GM12865 (cell line): ENCODE measurements at regions not wholly inside any gene's neighbourhood (a gene's known extent, or its start where the extent isn't known, plus 50 kb on each side); places are given as distances from the start of the nearest gene placed in this dataset.

Experiments used
- DNase-seq: peaks from one replicate; pipeline ENCODE4 v3.0.0; 2010; ENCODE audit warnings: low read depth
- H3K4me3 ChIP-seq: 2 replicates; pipeline ENCODE4 v1.5.1; 2011; ENCODE audit warnings: mild to moderate bottlenecking, low read depth, low read length, control low read depth
- TF ChIP-seq, protein P1 (sequence below): IDR thresholded peaks from 2 replicates; pipeline ENCODE4 v1.5.1; 2011; ENCODE audit warnings: low read length, control low read depth, low read depth, inconsistent platforms; ENCODE audit not compliant: insufficient read depth; ENCODE audit errors: missing control alignments

DNA sequence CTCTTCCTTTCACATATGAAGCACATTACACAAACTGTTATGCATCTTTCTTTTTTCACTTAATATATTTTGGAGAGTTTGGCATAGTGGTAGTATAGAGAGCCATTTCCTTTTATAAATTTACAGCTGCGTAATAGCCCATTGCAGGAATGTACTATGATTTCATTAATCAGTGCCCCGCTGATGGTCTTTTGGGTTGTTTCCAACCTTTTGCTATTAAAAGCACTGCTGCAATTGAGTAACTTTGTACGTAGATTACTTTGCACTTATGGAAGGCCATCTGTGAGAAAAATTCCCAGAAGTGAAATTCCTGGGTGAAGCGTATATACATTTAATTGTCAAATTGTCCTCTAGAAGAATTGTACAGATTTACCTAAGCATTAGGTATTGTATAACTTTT is 565.3 kb upstream of the ZNF804A start:
- H3K4me3 ChIP-seq = no peak overlapping the region
- no peak for DNase-seq
- TF ChIP-seq, protein P1, sequence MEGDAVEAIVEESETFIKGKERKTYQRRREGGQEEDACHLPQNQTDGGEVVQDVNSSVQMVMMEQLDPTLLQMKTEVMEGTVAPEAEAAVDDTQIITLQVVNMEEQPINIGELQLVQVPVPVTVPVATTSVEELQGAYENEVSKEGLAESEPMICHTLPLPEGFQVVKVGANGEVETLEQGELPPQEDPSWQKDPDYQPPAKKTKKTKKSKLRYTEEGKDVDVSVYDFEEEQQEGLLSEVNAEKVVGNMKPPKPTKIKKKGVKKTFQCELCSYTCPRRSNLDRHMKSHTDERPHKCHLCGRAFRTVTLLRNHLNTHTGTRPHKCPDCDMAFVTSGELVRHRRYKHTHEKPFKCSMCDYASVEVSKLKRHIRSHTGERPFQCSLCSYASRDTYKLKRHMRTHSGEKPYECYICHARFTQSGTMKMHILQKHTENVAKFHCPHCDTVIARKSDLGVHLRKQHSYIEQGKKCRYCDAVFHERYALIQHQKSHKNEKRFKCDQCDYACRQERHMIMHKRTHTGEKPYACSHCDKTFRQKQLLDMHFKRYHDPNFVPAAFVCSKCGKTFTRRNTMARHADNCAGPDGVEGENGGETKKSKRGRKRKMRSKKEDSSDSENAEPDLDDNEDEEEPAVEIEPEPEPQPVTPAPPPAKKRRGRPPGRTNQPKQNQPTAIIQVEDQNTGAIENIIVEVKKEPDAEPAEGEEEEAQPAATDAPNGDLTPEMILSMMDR = no peak

DNA sequence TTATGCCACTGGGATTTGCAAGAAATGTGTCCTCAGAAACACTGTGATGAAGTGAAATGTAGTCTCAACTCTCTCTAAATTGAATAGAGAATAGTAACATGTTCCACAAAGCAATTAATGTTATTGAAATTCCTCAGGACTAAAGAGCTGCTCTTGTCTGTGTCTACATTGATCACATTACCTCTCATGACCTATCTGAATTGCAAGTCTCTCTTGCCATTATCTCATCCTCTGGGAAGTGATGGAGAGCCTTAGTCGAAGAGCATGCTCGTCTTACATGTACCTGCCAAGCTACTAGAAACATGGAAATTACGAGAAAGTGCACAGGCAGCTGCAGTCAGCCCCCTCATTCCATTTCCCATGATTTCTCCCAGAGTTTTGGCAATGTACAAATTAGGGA is 561.1 kb upstream of the ZNF804A start:
- TF ChIP-seq, protein P1 = no peak
- DNase-seq = no peak
- no peak overlapping the region for H3K4me3 ChIP-seq

DNA sequence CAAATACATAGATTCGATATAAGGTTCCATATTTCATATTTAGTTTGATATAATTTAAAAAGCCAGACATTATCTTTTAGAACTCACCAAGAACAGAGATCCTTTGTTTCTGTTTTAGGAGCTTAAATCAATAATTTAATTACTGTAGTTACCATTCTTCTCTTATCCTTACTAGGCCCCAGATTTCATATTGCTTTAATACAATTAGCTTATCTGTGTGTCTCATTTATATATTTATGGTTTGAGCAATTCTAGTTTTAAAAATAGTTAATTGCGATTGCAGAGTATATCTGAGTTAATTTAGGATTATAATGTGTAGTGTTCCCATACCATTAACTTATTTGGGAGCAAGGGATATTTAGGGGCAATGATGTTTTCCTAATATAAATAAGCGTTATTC is 558.8 kb upstream of the ZNF804A start:
- no peak for DNase-seq
- TF ChIP-seq, protein P1 = no peak
- H3K4me3 ChIP-seq = no peak overlapping the region

DNA sequence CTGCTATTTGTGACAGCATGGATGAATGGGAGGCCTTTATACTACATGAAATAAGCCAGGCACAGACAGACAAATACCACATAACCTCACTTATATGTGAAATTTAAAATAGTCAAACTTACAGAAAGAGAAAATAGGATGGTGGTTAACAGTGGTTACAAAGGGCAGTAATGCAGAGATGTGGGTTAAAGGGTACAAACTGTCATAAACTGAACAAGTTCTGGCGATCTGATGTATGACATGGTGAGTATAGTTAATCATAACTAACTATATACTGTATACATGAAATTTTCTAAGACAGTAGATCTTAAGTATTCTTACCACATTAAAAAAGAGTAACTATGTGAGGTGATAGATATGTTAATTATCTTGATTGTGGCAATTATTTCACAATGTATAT is 558.1 kb upstream of the ZNF804A start:
- H3K4me3 ChIP-seq = no peak overlapping the region
- no peak for DNase-seq
- TF ChIP-seq, protein P1 = no peak

GRCh38 chr2:184041077-184041476 is 557.3 kb upstream of the ZNF804A start:
- TF ChIP-seq, protein P1 = no peak
- no peak for DNase-seq
- H3K4me3 ChIP-seq = no peak overlapping the region

DNA sequence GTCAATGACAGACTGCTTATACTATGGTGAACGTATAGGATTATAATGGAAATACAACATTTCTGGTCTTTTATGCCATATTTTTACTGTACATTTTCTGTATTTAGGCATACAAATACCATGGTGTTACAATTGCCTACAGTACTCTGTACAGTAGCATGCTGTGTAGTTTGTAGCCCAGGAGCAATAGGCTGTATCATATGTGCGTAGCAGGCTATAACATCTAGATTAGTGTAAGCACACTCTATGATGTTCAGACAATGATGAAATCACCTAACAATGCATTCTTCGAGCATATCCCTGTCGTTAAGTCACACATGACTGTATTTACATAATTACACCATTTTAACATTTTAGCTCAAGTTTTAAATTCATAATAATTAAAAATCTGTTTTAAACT is 556.6 kb upstream of the ZNF804A start:
- TF ChIP-seq, protein P1 = no peak
- no peak overlapping the region for H3K4me3 ChIP-seq
- DNase-seq = no peak

DNA sequence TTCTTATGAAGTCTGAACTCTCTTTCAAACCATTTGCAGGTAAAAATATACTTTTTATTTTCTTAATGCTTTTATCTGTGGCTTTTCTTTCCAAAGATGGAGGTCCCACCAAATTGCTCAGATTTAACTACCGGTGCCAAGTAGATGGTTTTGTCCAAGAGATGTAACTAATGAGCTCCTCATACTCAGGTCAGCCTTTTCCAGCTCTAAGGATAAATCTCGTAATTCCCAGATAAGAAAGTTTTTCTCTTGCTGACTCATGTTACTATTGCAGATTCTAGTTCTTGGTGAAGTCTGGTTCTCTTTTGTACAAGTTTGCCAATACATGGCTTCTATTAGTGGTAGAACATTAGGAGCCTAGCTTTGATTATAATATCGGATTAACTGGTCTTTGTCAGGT is 550.8 kb upstream of the ZNF804A start:
- no peak for DNase-seq
- no peak overlapping the region for H3K4me3 ChIP-seq
- TF ChIP-seq, protein P1 = no peak
